HepG2 (cell line): ENCODE measurements at regions not wholly inside any gene's neighbourhood (a gene's known extent, or its start where the extent isn't known, plus 50 kb on each side); places are given as distances from the start of the nearest gene placed in this dataset.

Source experiments
- SIN3A ChIP-seq: IDR thresholded peaks from 2 replicates; pipeline ENCODE4 v1.6.1; 2011; ENCODE audit warnings: low read depth, mild to moderate bottlenecking, control low read depth, low read length, borderline replicate concordance
- SP2 ChIP-seq: sonication (generic); formaldehyde crosslinking; IDR thresholded peaks from 2 replicates; pipeline ENCODE4 v1.5.1; 2020; ENCODE audit warnings: mild to moderate bottlenecking, missing genetic modification reagents
- THYN1 ChIP-seq: sonication (generic); formaldehyde crosslinking; IDR thresholded peaks from 2 replicates; pipeline ENCODE4 v1.8.1; 2023; ENCODE audit warnings: low read depth, mild to moderate bottlenecking, moderate library complexity, missing genetic modification reagents, borderline replicate concordance
- ZNF121 ChIP-seq: sonication (generic); formaldehyde crosslinking; IDR thresholded peaks from 2 replicates; pipeline ENCODE4 v1.5.0; 2020; ENCODE audit warnings: mild to moderate bottlenecking, missing genetic modification reagents
- ZNF33A ChIP-seq: sonication (generic); formaldehyde crosslinking; IDR thresholded peaks from 2 replicates; pipeline ENCODE4 v1.5.1; 2020; ENCODE audit warnings: missing genetic modification reagents, mild to moderate bottlenecking, moderate library complexity, borderline replicate concordance
- TF ChIP-seq, protein P1 (sequence below): sonication (generic); formaldehyde crosslinking; IDR thresholded peaks from 2 replicates; pipeline ENCODE4 v1.5.0; 2020; ENCODE audit warnings: mild to moderate bottlenecking, missing genetic modification reagents, moderate library complexity
- TF ChIP-seq, protein P2 (sequence below): sonication (generic); formaldehyde crosslinking; IDR thresholded peaks from 2 replicates; pipeline ENCODE4 v1.5.0; 2020; ENCODE audit warnings: mild to moderate bottlenecking, low read depth, missing genetic modification reagents, borderline replicate concordance

DNA sequence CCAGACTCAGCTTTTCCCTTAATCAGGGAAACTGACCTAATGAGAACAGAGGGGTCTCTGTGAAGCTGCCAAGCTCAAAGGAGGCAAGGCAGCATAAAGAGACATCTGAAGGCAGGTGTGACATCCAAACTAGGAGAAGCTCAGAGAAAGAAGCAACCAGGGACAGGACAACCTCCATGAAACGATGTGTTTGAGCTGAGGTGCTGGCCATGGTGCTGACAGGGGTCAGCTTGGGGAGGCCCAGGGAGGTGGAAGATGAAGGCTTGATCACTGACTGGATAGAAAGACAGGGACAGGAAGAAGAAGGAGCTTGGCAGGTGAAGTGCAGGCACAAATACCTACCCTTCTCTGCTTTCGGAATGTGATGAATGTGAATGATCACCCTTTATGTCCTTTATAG, 179.5 kb upstream of the NSMCE3 start:
- TF ChIP-seq, protein P1, sequence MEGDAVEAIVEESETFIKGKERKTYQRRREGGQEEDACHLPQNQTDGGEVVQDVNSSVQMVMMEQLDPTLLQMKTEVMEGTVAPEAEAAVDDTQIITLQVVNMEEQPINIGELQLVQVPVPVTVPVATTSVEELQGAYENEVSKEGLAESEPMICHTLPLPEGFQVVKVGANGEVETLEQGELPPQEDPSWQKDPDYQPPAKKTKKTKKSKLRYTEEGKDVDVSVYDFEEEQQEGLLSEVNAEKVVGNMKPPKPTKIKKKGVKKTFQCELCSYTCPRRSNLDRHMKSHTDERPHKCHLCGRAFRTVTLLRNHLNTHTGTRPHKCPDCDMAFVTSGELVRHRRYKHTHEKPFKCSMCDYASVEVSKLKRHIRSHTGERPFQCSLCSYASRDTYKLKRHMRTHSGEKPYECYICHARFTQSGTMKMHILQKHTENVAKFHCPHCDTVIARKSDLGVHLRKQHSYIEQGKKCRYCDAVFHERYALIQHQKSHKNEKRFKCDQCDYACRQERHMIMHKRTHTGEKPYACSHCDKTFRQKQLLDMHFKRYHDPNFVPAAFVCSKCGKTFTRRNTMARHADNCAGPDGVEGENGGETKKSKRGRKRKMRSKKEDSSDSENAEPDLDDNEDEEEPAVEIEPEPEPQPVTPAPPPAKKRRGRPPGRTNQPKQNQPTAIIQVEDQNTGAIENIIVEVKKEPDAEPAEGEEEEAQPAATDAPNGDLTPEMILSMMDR (CRISPR knock-in tag) = no peak
- TF ChIP-seq SP2 (CRISPR knock-in tag) = no peak
- no peak for TF ChIP-seq SIN3A
- TF ChIP-seq THYN1 (CRISPR knock-in tag) = no peak
- TF ChIP-seq, protein P2, sequence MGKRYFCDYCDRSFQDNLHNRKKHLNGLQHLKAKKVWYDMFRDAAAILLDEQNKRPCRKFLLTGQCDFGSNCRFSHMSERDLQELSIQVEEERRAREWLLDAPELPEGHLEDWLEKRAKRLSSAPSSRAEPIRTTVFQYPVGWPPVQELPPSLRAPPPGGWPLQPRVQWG (CRISPR knock-in tag) = no peak
- TF ChIP-seq ZNF121 (CRISPR knock-in tag) = no peak
- TF ChIP-seq ZNF33A = no peak
